ENCODE measurements at regions not wholly inside any gene's neighbourhood (a gene's known extent, or its start where the extent isn't known, plus 50 kb on each side); places are given as distances from the start of the nearest gene placed in this dataset.

GRCh38 chr13:80164462-80164861 lies 176.5 kb downstream of the SPRY2 start:
- H3K4me1 ChIP-seq, result no peaks in the 10 kb centered on the region

DNA sequence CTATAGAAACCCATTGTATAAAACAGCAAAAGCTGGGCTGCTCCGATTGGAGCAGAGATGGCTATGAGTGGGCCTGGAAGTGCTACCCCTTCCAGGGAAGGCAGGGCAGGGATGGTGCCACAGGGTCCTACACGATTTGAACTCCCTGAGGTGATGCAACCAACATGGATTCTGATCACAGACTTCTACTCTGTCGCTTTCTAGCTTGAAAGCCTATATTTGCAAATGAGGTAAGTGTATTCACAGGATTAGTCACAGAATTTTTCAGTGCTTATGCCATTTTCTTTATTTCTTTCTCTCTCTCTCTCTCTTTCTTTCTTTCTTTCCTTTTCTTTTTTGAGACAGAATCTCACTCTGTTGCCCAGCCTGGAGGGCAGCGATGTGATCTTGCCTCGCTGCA lies 179.0 kb downstream of the SPRY2 start:
- H3K4me3 ChIP-seq, result no peak overlapping the region
- intact Hi-C loops (cut with DNase I), result no loop called here
- no peaks in the 10 kb centered on the region for H3K36me3 ChIP-seq
- H3K27me3 ChIP-seq, result no peaks in the 10 kb centered on the region
- no peaks in the 10 kb centered on the region for H3K4me1 ChIP-seq
- H3K27ac ChIP-seq (replicated peaks in 1 of 4), result no peak overlapping the region
- DNase-seq (ENCODE audit: extremely low spot score), result no peak
- 92% methylated on average over 5 of the region's 5 CpGs for WGBS
- no peaks in the 10 kb centered on the region for H3K9me3 ChIP-seq
- TF ChIP-seq CTCF (IDR thresholded peaks at IDR 0.05), result no peak
- no peak for TF ChIP-seq POLR2A (IDR thresholded peaks at IDR 0.05; ENCODE audit: low read depth)
- TF ChIP-seq POLR2AphosphoS5 (IDR thresholded peaks at IDR 0.05), result no peak
- TF ChIP-seq EP300 (IDR thresholded peaks at IDR 0.05), result no peak

More at GRCh38 chr13:80164462-80164861, 176.5 kb downstream of the SPRY2 start:
- no peak overlapping the region for H3K4me3 ChIP-seq
- intact Hi-C loops (cut with DNase I), result no loop called here
- WGBS, result 85% methylated on average over 5 of the region's 5 CpGs
- no peaks in the 10 kb centered on the region for H3K27me3 ChIP-seq
- no peak overlapping the region for H3K27ac ChIP-seq (replicated peaks in 1 of 4)
- TF ChIP-seq EP300 (IDR thresholded peaks at IDR 0.05), result no peak
- no peak for TF ChIP-seq POLR2AphosphoS5 (IDR thresholded peaks at IDR 0.05)
- no peak for TF ChIP-seq CTCF (IDR thresholded peaks at IDR 0.05)
- no peak for TF ChIP-seq POLR2A (IDR thresholded peaks at IDR 0.05; ENCODE audit: low read depth)
- DNase-seq (ENCODE audit: extremely low spot score), result no peak
- no peaks in the 10 kb centered on the region for H3K36me3 ChIP-seq
- H3K9me3 ChIP-seq, result no peaks in the 10 kb centered on the region

DNA sequence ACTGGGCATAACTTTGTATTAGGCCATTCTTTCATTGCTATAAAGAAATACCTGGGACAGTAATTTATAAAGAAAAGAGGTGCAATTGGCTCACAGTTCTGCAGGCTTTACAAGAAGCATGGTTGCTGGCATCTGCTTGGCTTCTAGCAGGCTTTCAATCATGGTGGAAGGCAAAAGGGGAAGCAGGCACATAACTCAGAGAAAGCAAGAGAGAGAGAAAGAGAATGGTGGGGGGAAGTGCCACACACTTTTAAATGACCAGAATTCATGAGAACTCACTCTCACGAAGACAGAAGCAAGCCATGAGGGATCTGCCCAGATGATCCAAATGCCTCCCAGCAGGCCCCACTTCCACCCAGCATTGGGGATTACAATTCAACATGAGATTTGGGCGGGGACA lies 179.7 kb downstream of the SPRY2 start:
- no peak overlapping the region for H3K27ac ChIP-seq (replicated peaks in 1 of 4)
- no peak overlapping the region for H3K4me3 ChIP-seq
- H3K4me1 ChIP-seq, result no peaks in the 10 kb centered on the region
- 85% methylated on average over 2 of the region's 2 CpGs for WGBS
- no peak for DNase-seq (ENCODE audit: extremely low spot score)
- H3K36me3 ChIP-seq, result no peaks in the 10 kb centered on the region
- intact Hi-C loops (cut with DNase I), result no loop called here
- TF ChIP-seq CTCF (IDR thresholded peaks at IDR 0.05) (no peak), POLR2AphosphoS5 (IDR thresholded peaks at IDR 0.05) (no peak), POLR2A (IDR thresholded peaks at IDR 0.05; ENCODE audit: low read depth) (no peak), EP300 (IDR thresholded peaks at IDR 0.05) (no peak)
- H3K27me3 ChIP-seq, result no peaks in the 10 kb centered on the region
- H3K9me3 ChIP-seq, result no peaks in the 10 kb centered on the region

DNA sequence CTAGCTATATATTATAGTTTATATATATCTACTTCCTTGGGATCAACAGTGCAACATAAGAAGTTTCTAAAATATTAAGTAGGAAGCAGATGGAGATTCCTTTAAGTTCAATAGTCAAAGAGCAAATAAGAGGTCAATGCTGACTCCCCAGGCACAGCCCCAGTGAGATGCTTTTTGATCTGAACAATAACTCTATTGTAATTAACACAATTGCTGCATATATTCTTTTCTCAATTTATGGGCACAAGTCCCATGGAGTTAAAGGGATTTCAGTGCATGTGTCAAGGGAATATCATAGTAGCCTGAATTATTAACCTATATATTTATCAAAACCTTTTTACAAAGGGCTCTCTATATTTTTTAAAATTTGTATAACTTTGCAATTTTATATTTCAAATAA lies 180.8 kb downstream of the SPRY2 start:
- intact Hi-C loops (cut with DNase I), result no loop called here
- Histone ChIP-seq H3K36me3 (no peaks in the 10 kb centered on the region), H3K4me1 (no peaks in the 10 kb centered on the region)

More for the DNA sequence above, 180.8 kb downstream of the SPRY2 start:
- no peak overlapping the region for H3K4me3 ChIP-seq
- H3K27ac ChIP-seq (replicated peaks in 1 of 4), result no peak overlapping the region
- H3K27me3 ChIP-seq, result no peaks in the 10 kb centered on the region
- no peak for DNase-seq (ENCODE audit: extremely low spot score)
- H3K9me3 ChIP-seq, result no peaks in the 10 kb centered on the region
- TF ChIP-seq POLR2AphosphoS5 (IDR thresholded peaks at IDR 0.05), result no peak
- TF ChIP-seq EP300 (IDR thresholded peaks at IDR 0.05), result no peak
- no peak for TF ChIP-seq POLR2A (IDR thresholded peaks at IDR 0.05; ENCODE audit: low read depth)
- TF ChIP-seq CTCF (IDR thresholded peaks at IDR 0.05), result no peak

All from esophagus muscularis mucosa (tissue), 4 donors.